ENCODE measurements at regions not wholly inside any gene's neighbourhood (a gene's known extent, or its start where the extent isn't known, plus 50 kb on each side); places are given as distances from the start of the nearest gene placed in this dataset.

GRCh38 chr14:62431496-62431895, 613.8 kb downstream of the KCNH5 start:
- no peak for TF ChIP-seq POLR2A (IDR thresholded peaks at IDR 0.05)
- TF ChIP-seq CTCF (IDR thresholded peaks at IDR 0.05), result no peak

Measured in vagina (tissue), 2 donors.